ENCODE measurements at regions not wholly inside any gene's neighbourhood (a gene's known extent, or its start where the extent isn't known, plus 50 kb on each side); places are given as distances from the start of the nearest gene placed in this dataset.

DNA sequence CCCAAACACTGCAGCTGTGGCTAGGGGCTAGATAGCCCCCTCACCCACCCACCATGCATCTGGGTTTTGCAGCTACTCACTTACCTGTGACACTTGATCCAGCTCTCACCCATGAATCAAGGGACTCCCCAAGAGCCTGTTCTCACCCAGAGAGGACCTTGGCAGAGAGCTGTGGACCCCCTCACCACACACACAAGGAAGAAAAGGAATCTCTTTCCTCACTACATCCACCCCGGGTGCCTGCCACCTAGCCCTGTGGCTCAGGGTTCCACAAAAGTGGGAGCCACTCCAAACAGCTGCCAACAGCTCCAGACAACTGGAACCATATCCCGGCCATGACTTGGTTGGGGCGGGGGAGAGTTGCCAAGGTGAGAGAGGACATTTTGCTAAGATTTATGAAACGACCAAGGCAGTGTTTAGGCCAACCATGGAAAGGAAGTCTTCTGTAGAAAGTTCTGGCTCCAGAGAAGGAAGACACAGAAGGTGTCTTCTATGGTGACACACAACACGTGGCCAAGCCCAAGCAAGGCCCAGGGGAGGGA lies 522.1 kb upstream of the RAB6C start:
- H3K9me3 ChIP-seq (ENCODE audit: control insufficient read depth, low read depth, low read length), result no peaks in the 10 kb centered on the region
- TF ChIP-seq EZH2 (IDR thresholded peaks at IDR 0.05; ENCODE audit: low read length), result no peak
- TF ChIP-seq, protein P1, sequence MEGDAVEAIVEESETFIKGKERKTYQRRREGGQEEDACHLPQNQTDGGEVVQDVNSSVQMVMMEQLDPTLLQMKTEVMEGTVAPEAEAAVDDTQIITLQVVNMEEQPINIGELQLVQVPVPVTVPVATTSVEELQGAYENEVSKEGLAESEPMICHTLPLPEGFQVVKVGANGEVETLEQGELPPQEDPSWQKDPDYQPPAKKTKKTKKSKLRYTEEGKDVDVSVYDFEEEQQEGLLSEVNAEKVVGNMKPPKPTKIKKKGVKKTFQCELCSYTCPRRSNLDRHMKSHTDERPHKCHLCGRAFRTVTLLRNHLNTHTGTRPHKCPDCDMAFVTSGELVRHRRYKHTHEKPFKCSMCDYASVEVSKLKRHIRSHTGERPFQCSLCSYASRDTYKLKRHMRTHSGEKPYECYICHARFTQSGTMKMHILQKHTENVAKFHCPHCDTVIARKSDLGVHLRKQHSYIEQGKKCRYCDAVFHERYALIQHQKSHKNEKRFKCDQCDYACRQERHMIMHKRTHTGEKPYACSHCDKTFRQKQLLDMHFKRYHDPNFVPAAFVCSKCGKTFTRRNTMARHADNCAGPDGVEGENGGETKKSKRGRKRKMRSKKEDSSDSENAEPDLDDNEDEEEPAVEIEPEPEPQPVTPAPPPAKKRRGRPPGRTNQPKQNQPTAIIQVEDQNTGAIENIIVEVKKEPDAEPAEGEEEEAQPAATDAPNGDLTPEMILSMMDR (optimal IDR thresholded peaks at IDR 0.05 in 1 of 3, IDR thresholded peaks at IDR 0.05 in 1 of 3, conservative IDR thresholded peaks at IDR 0.05 in 1 of 3; ENCODE audit: extremely low read depth in 1 of 3, insufficient read depth in 2 of 3, low read length in 3 of 3), result no peak
- no peak overlapping the region for H3K4me3 ChIP-seq (ENCODE audit: control insufficient read depth in 2 of 3, extremely low read depth in 1 of 3, insufficient read depth in 2 of 3, low read depth in 1 of 3, low read length in 3 of 3)
- H3K27ac ChIP-seq (ENCODE audit: control insufficient read depth, insufficient read depth, low read length), result no peak overlapping the region
- no peak for DNase-seq (ENCODE audit: low read depth, low spot score)
- H3K9ac ChIP-seq (ENCODE audit: control insufficient read depth, extremely low read depth, insufficient read depth, low read length), result no peak overlapping the region
- H3K36me3 ChIP-seq (ENCODE audit: control insufficient read depth in 2 of 2, extremely low read depth in 1 of 2, insufficient read depth in 2 of 2, low read length in 2 of 2), result no peaks in the 10 kb centered on the region
- no peaks in the 10 kb centered on the region for H3K79me2 ChIP-seq (ENCODE audit: control insufficient read depth, insufficient read depth, low read length)
- no peaks in the 10 kb centered on the region for H3K27me3 ChIP-seq (ENCODE audit: control insufficient read depth, extremely low read depth, insufficient read depth, low read length)
- no peaks in the 10 kb centered on the region for H3K9me1 ChIP-seq (ENCODE audit: control insufficient read depth, extremely low read depth, insufficient read depth, low read length)
- no peak overlapping the region for H2AFZ ChIP-seq (ENCODE audit: control insufficient read depth, low read length)
- no peaks in the 10 kb centered on the region for H4K20me1 ChIP-seq (ENCODE audit: control insufficient read depth, extremely low read depth, insufficient read depth, low read length)
- no peak for FAIRE-seq
- dilution Hi-C loops (cut with MboI; ENCODE audit: extremely low pct_ligation_motif_present, low sequenced_read_pairs), result no loop called here
- H3K4me1 ChIP-seq (ENCODE audit: control insufficient read depth, extremely low read depth, insufficient read depth, low read length), result no peaks in the 10 kb centered on the region
- H3K4me2 ChIP-seq (ENCODE audit: control insufficient read depth, extremely low read depth, insufficient read depth, low read depth, low read length), result no peak overlapping the region

DNA sequence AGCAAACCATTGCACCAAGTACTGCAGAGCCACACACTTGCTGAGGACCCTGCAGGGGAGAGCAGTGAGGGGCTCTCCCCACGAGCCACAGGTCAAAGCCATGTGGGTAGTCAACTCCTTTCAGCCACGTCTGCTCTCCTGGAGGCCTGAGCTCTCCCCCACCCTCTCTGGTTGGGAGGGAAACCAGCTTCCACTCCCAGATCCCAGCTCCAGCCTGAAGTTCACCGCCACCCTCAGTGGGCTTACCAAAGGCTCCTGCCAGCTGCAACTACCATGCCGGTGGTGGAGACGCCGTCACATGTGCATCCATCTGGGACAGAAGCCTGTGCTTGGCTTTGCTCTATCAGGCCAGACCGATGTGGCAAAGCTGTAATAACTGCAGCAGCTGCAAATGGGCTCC lies 521.5 kb upstream of the RAB6C start:
- DNase-seq (ENCODE audit: low read depth, low spot score), result no peak
- no peaks in the 10 kb centered on the region for H3K4me1 ChIP-seq (ENCODE audit: control insufficient read depth, extremely low read depth, insufficient read depth, low read length)
- TF ChIP-seq EZH2 (IDR thresholded peaks at IDR 0.05; ENCODE audit: low read length), result no peak
- TF ChIP-seq, protein P1 (optimal IDR thresholded peaks at IDR 0.05 in 1 of 3, IDR thresholded peaks at IDR 0.05 in 1 of 3, conservative IDR thresholded peaks at IDR 0.05 in 1 of 3; ENCODE audit: extremely low read depth in 1 of 3, insufficient read depth in 2 of 3, low read length in 3 of 3), result no peak
- FAIRE-seq, result no peak
- H3K27me3 ChIP-seq (ENCODE audit: control insufficient read depth, extremely low read depth, insufficient read depth, low read length), result no peaks in the 10 kb centered on the region
- no peak overlapping the region for H3K4me2 ChIP-seq (ENCODE audit: control insufficient read depth, extremely low read depth, insufficient read depth, low read depth, low read length)
- dilution Hi-C loops (cut with MboI; ENCODE audit: extremely low pct_ligation_motif_present, low sequenced_read_pairs), result no loop called here
- H3K79me2 ChIP-seq (ENCODE audit: control insufficient read depth, insufficient read depth, low read length), result no peaks in the 10 kb centered on the region
- no peak overlapping the region for H3K27ac ChIP-seq (ENCODE audit: control insufficient read depth, insufficient read depth, low read length)
- H2AFZ ChIP-seq (ENCODE audit: control insufficient read depth, low read length), result no peak overlapping the region
- no peaks in the 10 kb centered on the region for H3K9me3 ChIP-seq (ENCODE audit: control insufficient read depth, low read depth, low read length)
- no peaks in the 10 kb centered on the region for H4K20me1 ChIP-seq (ENCODE audit: control insufficient read depth, extremely low read depth, insufficient read depth, low read length)
- H3K9ac ChIP-seq (ENCODE audit: control insufficient read depth, extremely low read depth, insufficient read depth, low read length), result no peak overlapping the region
- H3K36me3 ChIP-seq (ENCODE audit: control insufficient read depth in 2 of 2, extremely low read depth in 1 of 2, insufficient read depth in 2 of 2, low read length in 2 of 2), result no peaks in the 10 kb centered on the region
- H3K9me1 ChIP-seq (ENCODE audit: control insufficient read depth, extremely low read depth, insufficient read depth, low read length), result no peaks in the 10 kb centered on the region
- no peak overlapping the region for H3K4me3 ChIP-seq (ENCODE audit: control insufficient read depth in 2 of 3, extremely low read depth in 1 of 3, insufficient read depth in 2 of 3, low read depth in 1 of 3, low read length in 3 of 3)
